Germinal center (tissue), 1 donor: ENCODE measurements at regions not wholly inside any gene's neighbourhood (a gene's known extent, or its start where the extent isn't known, plus 50 kb on each side); places are given as distances from the start of the nearest gene placed in this dataset.
A peak's percentile ranks its signal among the peaks of the same experiment; 100 is the strongest.
"Not testable (repeated sequence)": the region's sequence is repeated elsewhere in the genome, so short reads cannot be mapped to it uniquely, and the experiment has no call there.

ENCODE experiments used
- DNase-seq: peaks from one replicate; pipeline ENCODE4 v3.0.0; 2012; ENCODE audit warnings: mixed read lengths, low spot score

- DNase-seq, result no peak
Measured at GRCh38 chr15:69919816-69920215, 177.9 kb downstream of the TLE3 start.

- DNase-seq, result no peak
Measured at GRCh38 chr15:69920221-69920620, 177.5 kb downstream of the TLE3 start.

GRCh38 chr15:69921626-69922619, 175.8 kb downstream of the TLE3 start:
- peak; percentile 55 for DNase-seq

DNA sequence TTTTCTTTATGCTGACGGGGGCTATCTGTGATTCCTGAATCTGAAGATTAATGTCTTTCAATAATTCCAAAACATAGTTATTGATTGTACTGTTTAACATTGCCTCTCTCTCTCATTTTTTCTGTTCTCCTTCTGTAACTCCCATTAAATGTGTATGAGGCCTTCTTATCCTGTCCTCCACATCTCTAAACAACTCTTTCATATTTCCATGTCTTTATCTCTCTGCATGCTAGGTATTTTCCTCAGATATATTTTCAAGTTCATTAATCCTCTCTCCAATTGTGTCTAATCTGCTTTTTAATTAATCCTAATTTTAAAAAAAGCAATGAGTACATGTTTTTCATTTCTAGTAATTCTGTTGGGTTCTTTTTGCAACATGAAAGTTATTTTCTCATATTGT, 173.2 kb downstream of the TLE3 start:
- DNase-seq, result no peak

DNA sequence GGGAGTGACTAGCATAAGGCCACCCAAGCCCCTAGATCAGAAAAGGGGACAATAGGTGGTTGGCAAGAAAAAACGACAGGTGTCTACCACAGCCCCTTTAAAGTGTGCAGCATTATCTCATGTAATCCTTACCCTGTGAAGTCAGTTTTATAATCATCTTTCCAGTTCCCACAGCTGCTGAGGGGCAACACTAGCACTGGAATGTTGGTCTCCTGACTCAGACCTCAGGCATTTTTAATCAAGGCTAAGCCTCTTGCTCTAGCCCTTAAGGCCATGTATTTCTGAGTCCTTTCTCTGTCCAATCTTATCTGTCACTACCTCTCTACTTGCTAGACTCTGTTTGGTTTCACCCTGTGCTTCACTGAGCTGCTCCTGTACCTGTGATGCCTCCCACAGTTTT, 171.7 kb downstream of the TLE3 start:
- DNase-seq, result no peak

DNA sequence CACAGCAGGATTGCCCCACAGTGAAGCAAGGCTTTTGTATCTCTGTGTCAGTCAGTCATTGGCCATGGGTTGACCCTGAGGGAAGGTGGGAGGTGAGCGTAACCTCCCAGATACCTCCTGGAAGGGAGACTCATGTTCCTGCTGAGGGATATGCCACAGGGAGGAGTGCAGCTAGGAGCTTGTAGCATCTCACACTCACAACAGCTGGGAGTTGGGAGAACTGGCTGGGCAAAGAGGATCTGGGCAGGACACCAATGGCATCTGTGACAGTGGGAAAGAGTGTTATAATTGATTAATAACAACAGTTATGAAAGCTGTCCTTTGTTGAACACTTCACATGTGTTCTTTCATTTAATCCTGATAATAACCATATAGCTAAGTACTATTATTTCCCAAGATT, 171.0 kb downstream of the TLE3 start:
- DNase-seq, result no peak

GRCh38 chr15:69928890-69929289, 168.8 kb downstream of the TLE3 start:
- DNase-seq, result not testable (repeated sequence)

GRCh38 chr15:69929905-69930630, 167.6 kb downstream of the TLE3 start:
- no peak for DNase-seq

DNA sequence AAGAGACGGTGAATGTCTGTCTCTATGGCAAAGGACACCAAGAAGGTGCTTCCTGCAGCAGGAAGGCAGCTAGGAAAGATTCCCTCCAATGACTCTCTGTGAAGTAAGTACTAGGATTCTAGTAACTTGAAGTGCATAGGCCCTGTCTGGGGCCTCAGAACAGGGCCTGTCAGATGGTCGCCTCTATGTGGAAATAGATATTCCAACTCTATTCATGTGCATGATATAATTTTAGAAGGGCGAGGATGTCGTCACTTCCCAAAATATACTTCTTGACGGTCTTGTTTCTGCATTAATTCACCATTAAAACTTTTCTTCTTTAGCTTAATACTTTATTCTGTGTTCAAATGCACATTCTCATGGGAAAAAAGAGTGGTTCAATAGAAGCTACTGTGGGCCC, 167.0 kb downstream of the TLE3 start:
- no peak for DNase-seq

DNA sequence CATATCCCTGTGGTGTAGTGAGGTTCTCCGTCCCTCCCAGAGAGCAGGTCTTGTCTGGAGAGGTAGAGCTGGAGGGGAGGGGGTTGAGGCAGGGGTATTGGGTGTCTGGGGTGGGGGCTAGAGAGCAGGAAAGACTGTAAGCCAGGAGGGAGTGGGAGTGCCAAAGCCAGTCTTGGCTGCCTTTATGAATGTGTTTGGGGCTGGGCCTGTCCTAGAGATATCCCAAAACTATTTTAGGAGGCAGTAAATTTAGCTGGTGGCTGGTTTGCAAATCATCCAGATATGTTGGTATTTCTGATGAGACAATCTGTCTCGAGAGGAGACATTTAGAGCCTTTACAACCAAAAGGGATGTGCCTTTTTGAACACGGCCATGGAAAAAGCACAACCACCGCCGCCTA, 166.6 kb downstream of the TLE3 start:
- no peak for DNase-seq

DNA sequence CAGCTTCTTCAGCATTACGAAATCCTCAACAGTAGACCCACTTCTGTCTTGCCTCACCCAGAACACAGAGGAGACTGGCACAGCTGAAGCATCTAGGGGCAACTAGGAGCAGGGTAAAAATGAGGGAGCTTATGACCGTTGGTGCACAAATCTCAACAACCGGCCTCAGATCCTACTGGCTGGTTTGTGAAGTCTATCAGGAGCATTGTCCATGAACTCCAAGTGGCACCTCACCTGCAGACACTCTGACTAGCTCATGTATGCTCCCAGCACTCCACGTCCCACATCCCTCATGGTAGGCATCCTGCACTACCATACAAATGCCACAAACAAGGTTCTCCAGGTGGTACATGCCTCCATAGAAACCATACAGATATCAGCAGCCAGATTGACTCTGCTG, 163.1 kb downstream of the TLE3 start:
- no peak for DNase-seq

DNA sequence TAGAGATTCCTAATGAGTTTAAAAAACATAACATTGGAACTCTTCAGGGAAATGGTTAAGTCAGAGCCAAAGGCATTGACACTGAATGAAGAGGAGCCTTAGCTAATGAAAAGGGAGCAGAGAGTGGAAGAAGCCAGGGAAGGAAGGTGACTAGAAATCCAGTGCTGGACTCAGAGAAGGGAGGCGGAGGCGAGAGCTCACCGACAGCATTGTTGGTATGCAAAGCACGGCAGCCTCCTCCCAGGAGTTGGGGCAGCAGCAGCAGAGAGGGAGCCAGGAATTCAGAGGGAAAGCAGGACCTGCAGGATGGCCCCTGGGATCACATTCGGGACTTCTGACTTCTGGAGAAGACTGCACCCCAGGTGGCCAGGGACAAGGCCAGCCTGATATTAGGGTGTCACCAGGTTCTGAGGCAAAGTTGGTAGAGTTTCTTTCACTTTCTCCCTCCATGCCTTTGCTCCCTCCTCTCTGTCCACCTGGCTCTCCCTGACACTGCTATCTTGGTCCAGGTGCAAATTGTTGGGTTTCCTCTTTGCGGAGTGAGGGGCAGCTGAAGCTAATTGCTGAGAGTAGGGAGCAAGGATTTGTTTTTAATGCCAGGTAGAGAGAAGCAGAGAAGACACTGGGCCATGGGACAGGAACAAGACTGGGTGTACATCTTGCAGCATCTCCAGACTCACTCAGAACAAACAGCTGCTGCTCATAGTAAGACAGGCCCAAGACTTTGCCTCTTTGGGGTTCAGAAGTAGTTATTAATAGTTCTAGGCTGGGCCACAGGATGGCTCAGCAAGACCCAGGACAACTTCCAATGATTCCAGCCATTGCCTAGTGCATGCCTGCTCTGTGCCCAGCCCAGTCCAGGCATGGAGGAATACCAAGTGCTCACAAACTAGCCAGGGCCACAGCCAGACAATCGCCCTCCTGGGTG, 157.9 kb downstream of the TLE3 start:
- DNase-seq, result no peak

DNA sequence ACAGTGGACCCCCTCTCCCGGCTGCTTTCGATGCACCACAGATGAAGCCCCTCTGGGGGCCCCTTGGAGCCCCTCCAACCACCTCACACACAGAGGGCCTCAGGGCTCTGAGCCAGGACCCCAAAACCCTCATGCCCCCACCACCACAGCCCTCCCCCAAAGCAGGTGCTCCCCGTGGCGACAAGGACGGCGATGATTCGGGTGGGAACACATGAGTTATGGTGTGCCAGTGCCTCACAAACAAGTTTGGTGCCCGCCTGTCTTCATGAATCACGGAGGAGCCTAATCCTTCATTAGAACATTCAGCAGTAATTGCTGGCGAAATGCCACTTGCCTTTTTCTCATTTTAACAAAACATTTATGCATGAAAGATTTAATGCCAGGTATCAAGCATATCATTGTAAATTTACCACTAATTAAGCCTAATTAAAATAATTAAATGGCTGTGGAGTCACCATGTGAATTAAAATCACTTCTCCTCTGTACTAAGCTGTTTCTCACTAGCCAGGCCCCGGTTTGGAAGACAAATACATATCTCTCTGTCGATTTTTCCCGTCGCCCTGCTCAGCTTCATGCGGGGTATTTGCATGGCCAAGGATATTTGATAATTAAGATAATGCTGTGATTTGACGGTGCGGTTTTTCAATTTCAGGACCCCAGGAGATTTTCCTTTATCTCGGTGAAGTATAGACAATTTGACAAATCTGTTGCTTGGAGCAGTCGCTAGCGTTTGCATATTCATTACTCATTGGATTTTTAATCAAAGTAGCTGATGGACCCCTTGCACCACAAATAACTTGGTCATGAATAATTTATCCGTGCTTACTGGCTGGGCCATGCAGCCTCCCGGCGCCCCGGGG, 157.0 kb downstream of the TLE3 start:
- no peak for DNase-seq

GRCh38 chr15:69941301-69941605, 156.5 kb downstream of the TLE3 start:
- DNase-seq, result no peak

DNA sequence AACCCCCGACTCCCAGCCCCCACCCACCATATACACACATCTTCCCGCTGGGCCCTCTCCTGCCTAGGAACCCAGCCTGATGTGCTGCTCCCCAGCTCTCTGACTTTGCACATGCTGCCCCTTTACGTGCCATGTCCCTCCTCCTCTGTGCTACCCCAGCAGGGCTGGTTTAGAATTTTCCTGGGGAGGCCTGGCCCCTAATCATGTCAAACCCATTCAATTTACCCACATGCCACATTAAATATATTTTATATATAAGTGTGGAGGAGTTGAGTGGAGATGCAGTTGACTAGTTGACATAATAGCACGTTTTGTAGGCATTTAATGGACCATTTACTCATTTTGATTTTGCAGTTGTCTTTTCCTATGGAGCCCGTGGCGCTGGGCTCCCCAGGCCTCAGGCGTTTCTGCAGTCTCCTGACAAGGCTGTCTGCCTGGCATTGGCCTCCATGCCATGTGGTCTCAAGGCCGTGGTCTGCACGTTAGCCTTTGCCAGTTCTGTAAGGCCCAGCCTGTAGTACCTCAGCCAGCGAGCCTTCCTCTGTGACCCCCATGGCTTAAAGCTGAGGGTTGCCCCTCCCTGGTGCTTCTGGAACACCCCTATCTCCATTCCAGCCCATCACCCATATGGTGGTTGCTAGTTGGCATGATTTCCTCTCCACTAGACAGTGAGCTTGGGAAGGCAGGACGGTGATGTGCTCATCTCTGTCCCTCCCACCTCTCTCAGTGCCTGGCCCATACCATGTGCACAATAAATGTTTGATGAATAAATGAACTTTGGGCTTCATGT, 155.8 kb downstream of the TLE3 start:
- no peak for DNase-seq

DNA sequence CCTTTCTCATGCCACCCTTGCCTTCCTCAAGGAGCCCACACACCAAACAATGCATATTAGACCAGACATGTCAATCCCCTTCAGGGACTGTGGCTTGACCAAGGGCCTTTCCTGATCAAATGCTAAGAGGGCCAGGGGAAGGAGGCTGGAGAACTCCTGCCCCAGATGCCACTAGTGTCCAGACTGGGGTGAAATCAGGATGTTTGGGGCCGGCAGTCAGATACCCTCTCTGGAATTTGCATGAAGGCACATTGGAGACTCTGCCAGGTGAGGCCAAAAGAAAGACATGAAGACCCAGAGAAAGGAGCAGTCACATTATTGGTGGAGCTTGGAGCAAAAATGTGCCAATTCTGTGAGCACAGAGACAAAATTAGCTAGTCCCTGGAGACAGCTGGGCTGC, 154.1 kb downstream of the TLE3 start:
- DNase-seq, result no peak

- DNase-seq, result no peak
Measured at GRCh38 chr15:69945729-69946128, 152.0 kb downstream of the TLE3 start.

DNA sequence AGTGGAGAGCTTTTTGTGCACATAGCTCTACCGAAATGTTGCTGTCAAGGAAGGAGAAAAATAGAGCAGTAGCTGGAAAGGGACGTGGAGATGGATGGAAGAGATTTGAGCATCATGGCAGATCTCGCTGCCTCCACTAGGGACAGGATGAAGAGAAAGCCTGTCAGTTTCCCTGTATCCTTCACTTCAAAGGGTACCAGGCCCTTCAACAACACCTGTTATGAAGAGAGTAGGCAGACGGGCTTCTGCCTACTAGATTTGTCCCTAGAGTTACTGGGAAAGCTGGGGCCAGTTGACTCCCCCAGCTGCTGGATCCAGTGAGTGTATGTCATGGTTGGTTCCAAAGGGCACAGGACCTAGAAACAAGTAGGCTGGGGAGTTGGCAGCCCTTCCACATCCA, 150.8 kb downstream of the TLE3 start:
- no peak for DNase-seq

DNA sequence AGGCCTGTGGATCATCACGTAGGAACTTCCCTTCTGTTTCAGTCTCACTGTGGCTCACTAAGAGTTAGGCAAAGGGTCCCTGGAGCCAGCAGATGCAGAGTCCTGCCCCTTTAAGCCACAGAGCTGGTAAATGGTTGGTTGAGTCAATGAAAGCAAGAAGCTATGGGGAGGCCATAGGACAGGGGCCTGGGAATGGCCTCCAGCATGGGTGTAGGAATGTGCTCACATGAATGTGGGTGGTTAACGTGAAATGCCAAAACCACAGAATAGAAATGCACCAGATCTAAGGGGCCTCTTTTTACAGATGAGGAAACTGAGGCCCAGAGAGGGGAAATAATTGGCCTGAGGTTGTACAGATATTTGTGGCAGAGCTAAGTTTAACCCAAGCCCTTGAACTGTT, 150.3 kb downstream of the TLE3 start:
- no peak for DNase-seq

DNA sequence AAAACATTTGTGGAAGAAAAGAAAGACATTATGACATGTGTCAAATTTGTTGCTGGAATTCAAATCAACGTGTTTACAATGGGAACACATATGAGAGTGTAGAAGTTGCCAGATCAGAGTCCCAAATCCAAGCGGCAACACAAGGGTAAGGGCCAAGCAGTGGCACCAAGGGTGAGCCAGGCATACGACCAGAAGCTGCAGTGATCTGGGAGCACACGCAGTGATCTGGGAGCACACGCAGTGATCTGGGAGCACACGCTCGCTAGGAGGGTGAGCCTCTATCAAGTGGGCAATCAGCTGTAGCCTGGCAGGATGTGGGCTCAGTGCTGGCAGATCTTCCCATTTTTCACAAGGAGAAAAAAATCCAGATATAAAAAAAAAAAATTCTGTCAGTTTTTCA, 148.2 kb downstream of the TLE3 start:
- DNase-seq, result no peak
